ENCODE measurements at regions not wholly inside any gene's neighbourhood (a gene's known extent, or its start where the extent isn't known, plus 50 kb on each side); places are given as distances from the start of the nearest gene placed in this dataset.

DNA sequence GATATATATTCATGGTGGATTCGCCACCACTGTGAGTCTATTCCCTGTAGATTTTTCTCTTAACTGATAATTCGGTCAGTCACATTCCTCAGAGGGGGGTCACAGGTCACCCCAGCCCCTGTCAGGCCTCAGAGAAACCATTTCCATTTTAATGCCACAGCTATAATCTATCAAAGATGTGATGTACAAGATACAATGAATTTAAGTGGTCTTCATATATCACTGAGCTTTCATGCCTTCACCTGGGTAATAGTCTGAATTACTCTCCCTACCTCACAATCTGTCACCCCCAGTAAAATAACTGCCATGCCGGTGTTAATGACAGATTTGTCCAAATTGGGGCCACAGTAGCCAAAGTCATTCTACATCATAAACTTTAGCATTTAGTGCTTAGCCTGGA, 64.7 kb downstream of the NKX6-1 start:
- TF ChIP-seq CTCF (conservative IDR thresholded peaks at IDR 0.05; ENCODE audit: low read depth, low read length) (no peak), EZH2 (IDR thresholded peaks at IDR 0.05; ENCODE audit: borderline replicate concordance, low read depth, low read length, poor library complexity, severe bottlenecking) (no peak)
